Mesothelial cell of epicardium (in vitro differentiated cells): ENCODE measurements at regions not wholly inside any gene's neighbourhood (a gene's known extent, or its start where the extent isn't known, plus 50 kb on each side); places are given as distances from the start of the nearest gene placed in this dataset.
A peak's percentile ranks its signal among the peaks of the same experiment; 100 is the strongest.

ENCODE experiments used
- DNase-seq, 2 experiments: peaks; one replicate each; pipeline ENCODE4 v3.0.0; 2021; ENCODE audit warnings: low spot score in 2 of 2; ENCODE audit not compliant: unreplicated experiment in 2 of 2
- H3K27ac Mint-ChIP-seq: 2 replicates; pipeline ENCODE4 v1.8.0; 2021; ENCODE audit warnings: mixed read lengths
- H3K27me3 Mint-ChIP-seq: 2 replicates; pipeline ENCODE4 v1.8.0; 2021; ENCODE audit warnings: low read depth, mixed read lengths
- H3K36me3 Mint-ChIP-seq: 2 replicates; pipeline ENCODE4 v1.8.0; 2021; ENCODE audit warnings: mixed read lengths
- H3K4me1 Mint-ChIP-seq: 2 replicates; pipeline ENCODE4 v1.8.0; 2021; ENCODE audit warnings: mixed read lengths
- H3K4me3 Mint-ChIP-seq: 2 replicates; pipeline ENCODE4 v1.8.0; 2021; ENCODE audit warnings: mild to moderate bottlenecking, moderate library complexity, mixed read lengths
- H3K9me3 Mint-ChIP-seq: 2 replicates; pipeline ENCODE4 v1.8.0; 2021; ENCODE audit warnings: mixed read lengths
- CTCF ChIP-seq: fragments of 200-600 bp; sonication (generic); IDR thresholded peaks from one replicate; pipeline ENCODE4 v1.5.0; 2021; ENCODE audit warnings: antibody characterized with exemption; ENCODE audit not compliant: unreplicated experiment

GRCh38 chr17:77266891-77267341 lies 126.1 kb downstream of the SEC14L1 start:
- Mint-ChIP-seq H3K4me1 (peaks cover 28% of the 10 kb centered on the region), H3K4me3 (no peak overlapping the region), H3K27me3 (no peaks in the 10 kb centered on the region), H3K36me3 (no peaks in the 10 kb centered on the region), H3K27ac (peak overlapping the region; percentile 39), H3K9me3 (no peaks in the 10 kb centered on the region)
- DNase-seq: no peak
- no peak for TF ChIP-seq CTCF

- Mint-ChIP-seq H3K9me3 (no peaks in the 10 kb centered on the region), H3K27me3 (no peaks in the 10 kb centered on the region), H3K4me1 (peaks cover 16% of the 10 kb centered on the region), H3K36me3 (no peaks in the 10 kb centered on the region), H3K4me3 (no peak overlapping the region), H3K27ac (no peak overlapping the region)
- DNase-seq: no peak
- TF ChIP-seq CTCF: no peak
Observed at GRCh38 chr17:77269696-77270681, 129.2 kb downstream of the SEC14L1 start.

DNA sequence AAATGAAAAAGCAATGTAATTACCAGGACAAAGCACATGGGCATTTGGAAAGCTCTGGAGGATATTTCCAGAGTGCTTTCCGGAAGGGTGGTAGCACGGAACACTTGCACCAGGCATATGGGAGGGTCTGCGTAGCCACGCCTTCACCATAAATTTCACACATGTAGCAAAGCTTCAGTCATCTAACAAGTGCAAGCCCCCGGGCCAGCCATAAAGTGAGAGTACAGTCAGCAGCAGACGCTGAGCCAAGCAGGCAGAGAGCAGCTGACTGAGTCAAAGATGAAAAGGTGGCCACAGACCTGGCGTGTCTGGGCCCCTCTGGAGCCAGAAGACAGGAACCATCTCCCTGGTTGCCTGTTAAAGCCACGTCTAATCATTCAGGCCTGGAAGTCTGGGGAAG lies 130.6 kb downstream of the SEC14L1 start:
- Mint-ChIP-seq H3K4me1 (peaks cover 15% of the 10 kb centered on the region), H3K9me3 (no peaks in the 10 kb centered on the region), H3K27me3 (no peaks in the 10 kb centered on the region), H3K27ac (no peak overlapping the region), H3K4me3 (no peak overlapping the region), H3K36me3 (no peaks in the 10 kb centered on the region)
- DNase-seq: no peak
- no peak for TF ChIP-seq CTCF

DNA sequence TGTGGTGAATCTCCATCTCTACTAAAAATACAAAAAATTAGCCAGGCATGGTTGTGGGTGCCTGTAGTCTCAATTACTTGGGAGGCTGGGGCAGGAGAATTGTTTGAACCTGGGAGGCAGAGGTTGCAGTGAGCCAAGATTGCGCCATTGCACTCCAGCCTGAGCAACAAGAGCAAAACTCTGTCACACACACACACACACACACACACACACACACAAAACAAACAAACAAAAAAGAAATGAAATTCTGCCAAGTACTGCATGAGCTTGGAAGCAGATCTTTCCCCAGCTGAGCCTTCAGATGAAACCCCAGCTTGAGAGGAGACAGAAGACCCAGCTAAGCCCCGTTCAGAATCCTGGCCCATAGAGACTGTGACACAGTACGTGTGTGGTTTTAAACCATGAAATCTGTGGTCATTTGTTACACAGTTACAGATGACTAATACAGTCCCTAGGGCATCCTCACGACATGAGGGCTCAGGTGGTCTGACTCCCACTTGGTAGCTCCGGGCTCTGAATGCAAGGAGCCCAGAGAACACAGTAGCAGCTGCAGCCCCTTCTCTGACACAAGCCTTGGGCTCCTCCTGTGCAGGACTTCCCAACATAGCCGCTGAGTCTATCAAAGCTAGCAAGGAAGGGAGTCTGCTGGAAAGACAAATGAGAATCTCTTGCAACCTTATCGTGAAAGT lies 132.8 kb downstream of the SEC14L1 start:
- no peak for DNase-seq
- Mint-ChIP-seq H3K27ac (no peak overlapping the region), H3K27me3 (no peaks in the 10 kb centered on the region), H3K4me1 (peaks cover 15% of the 10 kb centered on the region), H3K4me3 (no peak overlapping the region), H3K9me3 (no peaks in the 10 kb centered on the region), H3K36me3 (no peaks in the 10 kb centered on the region)
- no peak for TF ChIP-seq CTCF

- Mint-ChIP-seq H3K9me3 (no peaks in the 10 kb centered on the region), H3K36me3 (no peaks in the 10 kb centered on the region), H3K4me3 (no peak overlapping the region), H3K27ac (no peak overlapping the region), H3K4me1 (peaks cover 15% of the 10 kb centered on the region), H3K27me3 (peaks cover 1% of the 10 kb centered on the region)
- no peak for TF ChIP-seq CTCF
- no peak for DNase-seq
Observed at GRCh38 chr17:77274096-77274845, 133.5 kb downstream of the SEC14L1 start.
